NCI-H345 treated with DMSO at 0.1 percent for 48 hours (cell line): ENCODE measurements at regions not wholly inside any gene's neighbourhood (a gene's known extent, or its start where the extent isn't known, plus 50 kb on each side); places are given as distances from the start of the nearest gene placed in this dataset.
A peak's percentile ranks its signal among the peaks of the same experiment; 100 is the strongest.
"Not testable (repeated sequence)": the region's sequence is repeated elsewhere in the genome, so short reads cannot be mapped to it uniquely, and the experiment has no call there.

ENCODE experiments used
- DNase-seq: peaks from one replicate; lab custom pipeline; 2025; ENCODE audit not compliant: unreplicated experiment; lab: John Stamatoyannopoulos, UW

DNA sequence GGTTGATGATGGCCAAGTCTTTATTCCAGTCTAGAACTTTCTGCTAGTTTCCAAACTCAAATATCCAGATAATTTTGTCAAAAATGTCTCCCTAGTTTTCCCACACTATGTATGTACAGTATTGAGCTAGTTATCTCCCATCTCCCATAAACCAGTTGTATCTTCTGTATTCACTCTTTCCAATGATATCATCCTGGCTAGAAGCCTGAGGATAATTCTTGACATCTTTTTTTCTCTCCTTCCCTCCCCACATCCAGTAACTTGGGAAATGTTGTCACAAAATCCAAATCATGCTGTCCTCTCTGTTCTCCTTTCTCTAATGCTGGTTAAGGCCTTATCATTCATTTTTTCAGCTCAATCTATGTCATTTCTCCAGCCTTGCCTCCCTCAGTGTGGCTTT is 553.8 kb upstream of the FANCL start:
- no peak for DNase-seq

DNA sequence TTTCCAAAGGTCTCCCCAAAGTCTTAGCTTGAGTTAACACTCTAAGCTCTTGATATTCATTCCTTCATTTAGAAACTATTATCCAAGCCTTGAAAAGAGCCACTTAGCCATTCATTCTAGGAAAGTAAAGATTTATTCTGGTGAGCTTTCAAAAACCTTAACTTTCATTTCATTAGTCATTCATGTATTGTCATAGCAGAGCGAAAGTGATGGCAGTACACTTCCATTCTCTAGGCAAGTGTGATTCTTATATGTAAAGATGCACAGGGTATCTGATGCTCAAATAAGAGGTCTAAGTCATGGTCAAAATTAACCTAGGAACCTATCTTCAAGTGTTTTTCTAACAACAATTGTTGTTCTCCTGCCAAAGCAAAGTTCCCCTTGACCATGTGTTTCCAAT is 553.0 kb upstream of the FANCL start:
- DNase-seq = no peak

GRCh38 chr2:58788402-58788801 is 547.3 kb upstream of the FANCL start:
- no peak for DNase-seq

DNA sequence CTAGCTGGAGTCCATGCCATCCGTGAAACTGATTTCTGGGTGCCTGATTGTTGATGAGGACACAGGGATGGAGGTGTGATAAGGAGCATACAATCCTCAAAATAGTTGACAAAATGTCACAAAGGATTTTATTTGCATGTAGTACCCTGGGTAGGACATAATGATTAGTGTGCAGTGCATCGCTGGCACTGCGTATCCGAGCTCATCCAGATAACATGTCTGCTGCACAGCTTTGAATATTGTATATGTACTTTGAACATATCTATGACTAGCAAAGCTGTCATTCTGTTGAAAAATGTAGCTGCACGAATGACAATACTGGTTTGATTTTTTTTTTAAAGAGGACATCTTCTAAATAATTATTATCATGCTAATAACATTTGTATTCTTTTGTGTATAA is 529.7 kb upstream of the FANCL start:
- no peak for DNase-seq

- no peak for DNase-seq
Measured at GRCh38 chr2:58769864-58770234, 528.7 kb upstream of the FANCL start.

DNA sequence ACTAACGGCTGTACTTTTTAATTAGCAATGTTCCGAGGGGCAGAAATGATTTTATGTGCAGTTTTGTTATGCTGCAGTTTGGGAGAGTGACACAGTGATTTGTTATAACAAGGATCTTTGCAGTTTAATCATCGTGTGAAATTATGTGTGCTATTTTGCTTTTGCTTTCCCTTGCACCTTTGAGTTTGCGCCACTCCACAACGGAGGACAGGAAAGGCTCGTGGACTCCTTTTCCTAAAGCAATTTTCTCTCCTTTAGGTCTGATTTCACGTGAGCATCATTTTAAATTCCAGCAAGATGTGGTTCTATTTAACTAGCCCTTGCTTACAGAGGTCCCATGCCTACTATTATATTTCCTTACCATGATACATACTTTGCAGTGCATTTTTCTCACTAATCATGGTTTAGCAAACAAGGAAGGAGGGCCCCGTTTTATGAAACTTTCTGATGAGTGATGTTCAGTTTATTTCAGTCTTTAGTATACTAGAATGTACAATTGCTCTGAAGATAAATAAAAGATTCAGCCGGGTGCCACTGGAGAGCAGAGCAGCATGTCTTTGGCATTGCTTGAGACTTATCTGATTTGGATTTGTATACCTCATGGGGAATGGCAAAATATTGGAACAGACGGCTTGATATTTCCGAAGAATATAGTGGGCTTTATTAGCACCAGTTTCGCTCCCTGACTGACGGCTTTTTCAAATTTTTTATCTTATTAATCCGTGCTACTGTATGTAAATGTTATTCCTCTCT is 528.2 kb upstream of the FANCL start:
- DNase-seq = no peak

DNA sequence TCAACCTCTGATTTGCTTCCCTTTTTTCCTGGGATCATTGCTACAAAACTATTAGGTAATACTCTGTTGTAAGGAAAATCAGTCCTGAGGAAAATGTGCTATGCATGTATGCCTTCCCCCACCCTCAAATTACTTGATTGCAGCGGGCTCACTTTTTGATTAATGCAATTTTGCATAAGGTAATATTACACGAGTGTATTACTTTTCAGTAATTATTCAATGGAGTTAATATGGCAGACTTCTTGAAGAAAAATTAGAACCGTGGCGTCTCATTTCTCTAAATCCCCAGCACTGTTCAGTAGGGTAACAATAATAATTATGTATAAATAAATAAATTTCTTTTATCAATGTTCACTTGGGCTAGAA is 527.6 kb upstream of the FANCL start:
- DNase-seq = no peak

GRCh38 chr2:58767828-58768714 is 526.9 kb upstream of the FANCL start:
- DNase-seq = no peak

- DNase-seq = no peak
Measured at GRCh38 chr2:58764338-58765104, 523.4 kb upstream of the FANCL start.

DNA sequence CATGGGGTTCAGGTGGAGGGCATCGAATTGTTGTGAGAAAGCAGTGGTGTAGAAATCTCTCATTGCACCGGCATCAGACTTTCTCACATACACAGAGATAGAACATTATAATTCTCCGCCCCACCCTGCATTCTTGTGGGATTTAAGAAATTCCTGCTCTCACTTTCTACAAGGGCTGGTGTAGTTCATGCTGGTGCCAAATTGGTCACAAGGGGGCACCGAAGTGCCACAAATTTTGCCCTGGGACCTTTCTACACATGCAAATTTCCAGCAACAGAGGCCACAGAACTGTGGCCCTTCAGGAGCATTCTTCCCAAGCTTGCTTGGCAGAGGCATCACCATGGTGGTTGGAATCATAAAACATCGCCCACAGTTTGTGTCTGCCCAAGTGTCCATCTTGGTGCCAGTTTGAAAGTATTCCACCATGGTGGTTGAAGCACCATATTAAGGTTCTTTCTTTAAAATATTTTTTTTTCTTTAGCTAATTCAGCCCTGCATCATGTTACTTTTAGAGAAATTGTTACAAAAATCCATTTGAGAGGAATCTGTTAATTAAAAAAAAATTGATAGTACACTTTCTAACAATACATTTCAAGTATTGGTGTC is 521.2 kb upstream of the FANCL start:
- peak; percentile 40 for DNase-seq

- no peak for DNase-seq
Measured at GRCh38 chr2:58757971-58758370, 516.8 kb upstream of the FANCL start.

DNA sequence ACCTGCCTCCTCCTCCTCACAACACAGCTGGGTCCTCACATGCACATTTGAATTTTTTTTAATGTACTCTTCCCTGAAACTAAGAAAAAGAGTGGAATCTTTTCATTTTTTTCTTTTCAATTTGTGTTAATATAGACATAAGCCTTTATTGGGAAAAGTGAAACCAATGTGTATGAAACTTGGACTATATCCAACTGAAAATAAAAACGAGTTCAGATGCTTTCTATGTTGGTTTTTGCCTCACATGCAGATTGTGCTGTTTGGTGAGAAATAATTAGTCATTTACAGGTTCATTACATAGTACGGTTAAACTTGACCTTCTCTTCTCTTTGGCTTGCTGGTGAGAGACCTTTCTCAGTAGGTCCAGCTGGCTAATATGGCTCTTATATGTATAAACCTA is 515.2 kb upstream of the FANCL start:
- DNase-seq = no peak

DNA sequence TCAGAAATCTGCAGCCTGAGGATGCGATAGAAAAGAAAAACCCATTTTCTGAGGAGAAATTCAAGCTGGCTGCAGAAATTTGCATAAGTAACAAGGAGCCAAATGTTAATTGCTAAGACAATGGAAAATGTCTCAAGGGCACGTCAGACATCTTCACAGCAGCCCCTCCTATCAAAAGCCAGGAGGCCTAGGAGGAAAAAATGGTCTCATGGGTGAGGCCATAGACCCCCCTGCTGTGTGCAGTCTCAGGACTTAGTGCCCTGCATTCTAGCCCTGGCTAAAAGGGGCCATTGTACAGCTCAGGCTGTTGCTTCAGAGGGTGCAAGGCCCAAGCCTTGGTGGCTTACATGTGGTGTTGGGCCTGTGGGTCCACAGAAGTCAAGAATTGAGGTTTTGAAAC is 511.4 kb upstream of the FANCL start:
- not testable (repeated sequence) for DNase-seq

DNA sequence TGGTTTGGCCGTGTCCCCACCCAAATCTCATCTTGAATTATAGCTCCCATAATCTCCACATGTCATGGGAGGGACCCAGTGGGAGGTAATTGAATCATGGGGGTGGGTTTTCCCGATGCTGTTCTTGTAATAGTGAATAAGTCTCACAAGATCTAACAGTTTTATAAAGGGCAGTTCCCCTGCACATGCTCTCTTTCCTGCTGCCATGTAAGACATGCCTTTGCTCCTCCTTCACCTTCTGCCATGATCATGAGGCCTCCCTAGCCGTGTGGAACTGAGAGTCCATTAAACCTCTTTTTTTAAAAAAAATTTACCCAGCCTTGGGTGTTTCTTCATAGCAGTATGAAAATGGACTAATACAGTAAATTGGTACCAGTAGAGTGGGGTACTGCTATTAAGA is 510.6 kb upstream of the FANCL start:
- DNase-seq = not testable (repeated sequence)

DNA sequence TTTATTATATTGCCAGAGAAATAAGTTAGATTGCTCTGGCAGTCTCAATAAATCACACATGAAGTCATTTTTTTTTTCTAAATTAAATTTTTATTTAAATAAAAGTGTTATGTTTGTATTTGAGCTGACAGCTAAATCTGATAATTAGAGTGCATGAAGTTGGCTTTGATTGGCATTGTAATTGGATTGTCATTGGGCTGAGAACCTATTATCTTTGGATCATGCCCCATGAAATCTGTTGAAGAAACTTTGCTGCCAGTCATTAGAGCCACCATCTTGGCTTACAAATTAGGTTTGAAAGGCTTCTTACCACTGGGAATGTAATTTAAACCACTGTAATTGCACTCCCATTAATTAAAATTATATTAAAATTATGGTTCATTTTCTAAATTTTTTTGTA is 507.9 kb upstream of the FANCL start:
- DNase-seq = no peak

DNA sequence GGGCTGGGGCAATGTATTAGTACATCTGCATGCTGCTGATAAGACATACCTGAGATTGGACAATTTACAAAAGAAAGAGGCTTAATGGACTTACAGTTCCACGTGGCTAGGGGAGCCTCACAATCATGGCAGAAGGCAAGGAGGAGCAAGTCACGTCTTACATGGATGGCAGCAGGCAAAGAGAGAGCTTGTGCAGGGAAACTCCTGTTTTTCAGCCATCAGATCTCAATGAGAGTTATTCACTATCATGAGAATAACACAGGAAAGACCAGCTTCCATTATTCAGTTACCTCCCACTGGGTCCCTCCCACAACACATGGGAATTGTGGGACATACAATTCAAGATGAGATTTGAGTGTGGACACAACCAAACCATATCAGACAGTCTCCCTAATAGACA is 504.2 kb upstream of the FANCL start:
- DNase-seq = not testable (repeated sequence)

DNA sequence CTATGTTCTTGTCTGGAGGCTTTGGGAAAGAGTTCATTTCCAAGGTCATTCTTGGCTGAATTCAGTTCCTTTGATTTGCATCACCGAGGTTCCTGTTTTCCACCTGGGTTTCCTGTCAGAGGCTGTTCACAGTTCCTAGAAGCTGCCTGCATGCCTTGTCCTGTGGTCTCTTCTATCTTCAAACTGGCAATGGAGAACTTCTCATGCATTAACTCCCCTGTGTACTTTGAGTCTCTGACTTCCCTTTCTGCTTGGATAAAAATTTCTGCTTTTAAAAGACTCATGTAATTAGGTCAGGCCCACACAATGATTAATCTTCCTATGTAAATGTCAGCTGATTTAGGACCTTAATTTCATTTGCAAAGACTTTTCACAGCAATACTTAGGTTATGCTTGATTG is 499.3 kb upstream of the FANCL start:
- no peak for DNase-seq

DNA sequence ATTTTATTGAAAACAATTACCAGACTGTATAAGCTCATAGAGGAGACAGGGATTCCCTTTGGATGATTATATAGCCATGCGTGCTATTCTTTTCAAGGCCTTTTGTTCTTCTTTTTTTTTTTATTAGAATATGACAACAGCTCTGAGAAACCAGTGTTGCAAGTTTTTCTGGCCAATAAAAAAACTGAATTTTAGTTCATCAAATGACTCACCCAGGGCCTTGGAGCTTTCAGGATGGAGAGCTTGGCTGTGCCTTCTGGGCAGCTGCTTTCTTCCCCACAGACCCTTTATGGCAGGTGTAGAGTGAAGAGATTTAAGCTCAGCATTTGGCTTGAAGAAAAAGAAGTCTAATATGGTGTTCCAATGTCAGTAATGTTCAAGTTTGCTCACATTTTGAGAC is 497.9 kb upstream of the FANCL start:
- DNase-seq = no peak

DNA sequence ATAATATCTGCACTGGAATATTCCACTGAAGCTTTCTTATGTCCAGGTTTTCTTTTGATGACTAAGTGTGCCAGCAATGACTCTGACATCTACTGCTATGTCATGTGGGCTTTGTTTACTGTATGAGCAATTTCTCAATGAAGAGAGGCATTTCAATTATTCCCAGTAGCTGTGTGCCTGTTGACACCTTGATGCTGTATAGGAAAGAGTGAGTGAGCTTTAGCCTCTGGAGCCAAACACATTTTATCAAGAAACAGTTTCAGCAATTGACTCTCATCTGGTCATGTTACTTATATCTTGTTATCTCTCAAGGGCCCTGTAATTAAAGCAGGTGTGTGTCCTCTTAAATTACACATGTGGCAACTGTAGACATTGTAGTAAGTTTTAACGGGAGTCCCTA is 493.2 kb upstream of the FANCL start:
- DNase-seq = no peak

DNA sequence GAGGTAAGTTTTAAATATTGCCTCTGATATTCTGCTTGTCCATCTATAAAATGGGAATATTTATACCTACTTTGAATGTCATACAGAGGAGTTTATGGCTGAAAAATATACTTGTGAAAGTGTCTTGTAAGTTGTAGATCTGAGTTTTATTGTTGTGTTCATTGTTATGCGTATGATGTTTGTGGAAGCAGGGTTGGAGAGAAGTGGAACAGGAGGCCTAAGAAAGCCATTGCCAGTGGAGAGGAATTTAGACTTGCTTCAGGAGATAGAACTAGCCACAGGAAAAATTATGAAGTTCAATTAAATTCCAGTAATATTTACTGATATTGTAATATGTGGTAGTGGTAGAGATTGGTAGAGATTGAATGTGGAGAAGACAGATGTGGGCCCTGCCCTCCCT is 491.9 kb upstream of the FANCL start:
- no peak for DNase-seq

DNA sequence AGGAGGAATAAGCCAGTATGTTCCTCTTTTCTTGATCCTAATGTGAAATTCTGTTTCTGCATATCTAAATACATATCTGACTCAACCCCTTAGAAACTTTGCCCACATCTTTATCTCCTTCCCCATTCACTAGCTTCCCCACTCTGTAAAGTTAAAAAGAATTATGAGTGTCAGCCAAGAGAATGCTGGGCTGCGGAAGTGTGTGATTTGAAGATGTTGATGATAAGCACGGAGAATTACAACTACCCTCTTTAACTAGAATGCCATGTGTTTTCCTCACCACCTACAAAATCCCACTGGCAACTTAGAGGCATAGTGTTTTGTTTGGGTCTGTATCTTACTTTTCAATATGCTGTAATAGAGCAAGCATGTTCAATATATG is 490.4 kb upstream of the FANCL start:
- DNase-seq = no peak
